ENCODE measurements at regions not wholly inside any gene's neighbourhood (a gene's known extent, or its start where the extent isn't known, plus 50 kb on each side); places are given as distances from the start of the nearest gene placed in this dataset.

GRCh38 chr4:119984996-119985395 is 81.7 kb downstream of the MAD2L1 start:
- in situ Hi-C loops (cut with MboI) (no loop called here), intact Hi-C loops (cut with micrococcal nuclease; ENCODE audit: unreplicated experiment) (no loop called here)
- POLR2A ChIA-PET, result interaction anchor here (0.5 kb wide), 1 partner anchor 997 kb away, joined by 4 read pairs; no protein-coding TSS in a partner anchor
- H3K4me1 ChIP-seq (ENCODE audit: control insufficient read depth, insufficient read depth, low read length), result no peaks in the 10 kb centered on the region
- 0% methylated on average over 2 of the region's 2 CpGs for WGBS (ENCODE audit: insufficient coverage, insufficient replicate concordance, low lambda C conversion rate, missing lambda C conversion rate)
- H3K79me2 ChIP-seq (ENCODE audit: control insufficient read depth, insufficient read depth, low read length), result no peaks in the 10 kb centered on the region
- DNase-seq (ENCODE audit: low read depth, low spot score), result no peak
- H3K9ac ChIP-seq (ENCODE audit: control insufficient read depth, insufficient read depth, low read length), result no peak overlapping the region
- no peak overlapping the region for H3K4me2 ChIP-seq (ENCODE audit: control insufficient read depth, insufficient read depth)
- CTCF ChIA-PET, result no interaction called here
- no peaks in the 10 kb centered on the region for H3K36me3 ChIP-seq (ENCODE audit: control insufficient read depth in 2 of 2, insufficient read depth in 2 of 2, low read length in 1 of 2)
- SMC1A ChIA-PET (ENCODE audit: uncharacterized antibody, unreplicated experiment), result no interaction called here
- no peak overlapping the region for H3K4me3 ChIP-seq
- FAIRE-seq, result no peak
- TF ChIP-seq CEBPB (IDR thresholded peaks at IDR 0.05; ENCODE audit: borderline replicate concordance in 1 of 2, low read depth in 2 of 2, low read length in 2 of 2), result no peak
- no peak for TF ChIP-seq MXI1 (IDR thresholded peaks at IDR 0.05; ENCODE audit: low read depth, low read length)
- TF ChIP-seq ATF2 (IDR thresholded peaks at IDR 0.05; ENCODE audit: low read length), result no peak
- TF ChIP-seq IRF4 (IDR thresholded peaks at IDR 0.05; ENCODE audit: low read depth, low read length), result no peak
- no peak for TF ChIP-seq POLR2AphosphoS5 (IDR thresholded peaks at IDR 0.05; ENCODE audit: low read length)
- TF ChIP-seq NFYB (IDR thresholded peaks at IDR 0.05; ENCODE audit: insufficient read depth, low read depth, low read length), result no peak
- TF ChIP-seq TARDBP (IDR thresholded peaks at IDR 0.05; ENCODE audit: borderline replicate concordance), result no peak
- no peak for TF ChIP-seq ZBTB11 (CRISPR knock-in tag; IDR thresholded peaks at IDR 0.05)
- no peak for TF ChIP-seq ZNF622 (IDR thresholded peaks at IDR 0.05)
- no peak for TF ChIP-seq ZZZ3 (IDR thresholded peaks at IDR 0.05; ENCODE audit: control insufficient read depth, insufficient read length, low read depth)
- TF ChIP-seq CBX3 (IDR thresholded peaks at IDR 0.05; ENCODE audit: borderline replicate concordance, low read depth), result no peak
- no peak for TF ChIP-seq STAT3 (IDR thresholded peaks at IDR 0.05; ENCODE audit: low read depth, low read length)
- no peak for TF ChIP-seq RAD51 (IDR thresholded peaks at IDR 0.05)
- TF ChIP-seq ZNF274 (IDR thresholded peaks at IDR 0.05; ENCODE audit: insufficient read depth, insufficient read length), result no peak
- TF ChIP-seq YBX1 (IDR thresholded peaks at IDR 0.05), result no peak
- TF ChIP-seq RFX5 (IDR thresholded peaks at IDR 0.05; ENCODE audit: low read depth, low read length), result no peak
- no peak for TF ChIP-seq NKRF (conservative IDR thresholded peaks at IDR 0.05)
- TF ChIP-seq SREBF2 (IDR thresholded peaks at IDR 0.05; ENCODE audit: low read length), result no peak
- TF ChIP-seq LARP7 (IDR thresholded peaks at IDR 0.05), result no peak
- TF ChIP-seq HDAC2 (IDR thresholded peaks at IDR 0.05), result no peak
- H3K27me3 ChIP-seq (replicated peaks in 1 of 2; ENCODE audit: control insufficient read depth in 2 of 2, insufficient read depth in 2 of 2, low read length in 1 of 2), result no peaks in the 10 kb centered on the region
- RAD21 ChIA-PET (ENCODE audit: unreplicated experiment), result no interaction called here
- H3K9me3 ChIP-seq (replicated peaks; ENCODE audit: control insufficient read depth, insufficient read depth, low read length), result no peaks in the 10 kb centered on the region
- no peak overlapping the region for H3K27ac ChIP-seq (ENCODE audit: control insufficient read depth, insufficient read depth)
- H4K20me1 ChIP-seq (ENCODE audit: control insufficient read depth, insufficient read depth), result no peaks in the 10 kb centered on the region
- no TSS peak for BruUV-seq (replicated peaks)
- H2AFZ ChIP-seq (ENCODE audit: control insufficient read depth, low read depth, low read length), result no peak overlapping the region
- no peak for ATAC-seq

Data from GM12878 (cell line).